Loucy (cell line): ENCODE measurements at regions not wholly inside any gene's neighbourhood (a gene's known extent, or its start where the extent isn't known, plus 50 kb on each side); places are given as distances from the start of the nearest gene placed in this dataset.

Source experiments
- H2AFZ ChIP-seq: fragments of 200-600 bp; sonication (generic); 2 replicates; pipeline ENCODE4 v1.6.0; 2016; ENCODE audit warnings: antibody characterized with exemption, mild to moderate bottlenecking, low read length, moderate library complexity
- H3F3A ChIP-seq: fragments of 200-600 bp; 2 replicates; pipeline ENCODE4 v1.6.0; 2016; ENCODE audit warnings: antibody characterized with exemption, low read depth, mild to moderate bottlenecking
- H3K27me3 ChIP-seq: fragments of 200-600 bp; sonication (generic); 2 replicates; pipeline ENCODE4 v1.6.1; 2014; ENCODE audit warnings: low read length, mild to moderate bottlenecking; ENCODE audit not compliant: insufficient read depth, poor library complexity, severe bottlenecking
- H3K36me3 ChIP-seq: fragments of 200-600 bp; sonication (generic); 2 replicates; pipeline ENCODE4 v1.6.1; 2016; ENCODE audit warnings: low read length; ENCODE audit not compliant: insufficient read depth
- H3K4me1 ChIP-seq: fragments of 200-600 bp; sonication (generic); 2 replicates; pipeline ENCODE4 v1.5.1; 2014; ENCODE audit warnings: low read length, mild to moderate bottlenecking; ENCODE audit not compliant: insufficient read depth, poor library complexity, severe bottlenecking
- H3K4me2 ChIP-seq: fragments of 200-600 bp; sonication (generic); 2 replicates; pipeline ENCODE4 v1.6.0; 2014; ENCODE audit warnings: antibody characterized with exemption, low read length, low read depth, mild to moderate bottlenecking; ENCODE audit not compliant: poor library complexity, severe bottlenecking
- H3K4me3 ChIP-seq: fragments of 200-600 bp; sonication (generic); 2 replicates; pipeline ENCODE4 v1.5.1; 2014; ENCODE audit warnings: low read length, mild to moderate bottlenecking, mixed read lengths; ENCODE audit not compliant: poor library complexity, severe bottlenecking
- H3K79me2 ChIP-seq: fragments of 200-600 bp; sonication (generic); 2 replicates; pipeline ENCODE4 v1.6.1; 2014; ENCODE audit warnings: low read length; ENCODE audit not compliant: insufficient read depth
- H3K9ac ChIP-seq: fragments of 200-600 bp; sonication (generic); 2 replicates; pipeline ENCODE4 v1.6.0; 2014; ENCODE audit warnings: mild to moderate bottlenecking, low read depth, low read length, moderate library complexity; ENCODE audit not compliant: poor library complexity, severe bottlenecking
- H3K9me2 ChIP-seq: fragments of 200-600 bp; sonication (generic); replicated peaks from 2 replicates; pipeline ENCODE4 v1.6.1; 2016; ENCODE audit warnings: low read depth, low read length, mixed read lengths
- H3K9me3 ChIP-seq: fragments of 200-600 bp; sonication (generic); 2 replicates; pipeline ENCODE4 v1.6.1; 2014; ENCODE audit warnings: mild to moderate bottlenecking, antibody characterized with exemption, low read length, low read depth; ENCODE audit not compliant: insufficient read depth
- H4K20me1 ChIP-seq: fragments of 200-600 bp; sonication (generic); 2 replicates; pipeline ENCODE4 v1.6.0; 2014; ENCODE audit warnings: antibody characterized with exemption, low read length, mild to moderate bottlenecking; ENCODE audit not compliant: insufficient read depth, poor library complexity, severe bottlenecking
- CTCF ChIP-seq: fragments of 200-600 bp; sonication (generic); conservative IDR thresholded peaks from 2 replicates; pipeline ENCODE4 v1.5.1; 2014; ENCODE audit warnings: mild to moderate bottlenecking, antibody characterized with exemption, low read length
- EZH2phosphoT487 ChIP-seq: fragments of 200-600 bp; IDR thresholded peaks from 2 replicates; pipeline ENCODE4 v1.6.1; 2018; ENCODE audit warnings: antibody characterized with exemption, mild to moderate bottlenecking, moderate library complexity, borderline replicate concordance

GRCh38 chr16:49932946-49933345, 77.0 kb upstream of the ZNF423 start:
- Histone ChIP-seq H4K20me1 (no peaks in the 10 kb centered on the region), H3K79me2 (no peaks in the 10 kb centered on the region), H3K27me3 (no peaks in the 10 kb centered on the region), H3K9ac (no peak overlapping the region), H3K36me3 (no peaks in the 10 kb centered on the region), H3K9me3 (no peaks in the 10 kb centered on the region), H3K4me2 (no peak overlapping the region), H3K9me2 (no peaks in the 10 kb centered on the region), H3K4me1 (no peaks in the 10 kb centered on the region), H3F3A (no peaks in the 10 kb centered on the region), H2AFZ (no peak overlapping the region), H3K4me3 (no peak overlapping the region)
- no peak for TF ChIP-seq EZH2phosphoT487
- no peak for TF ChIP-seq CTCF

GRCh38 chr16:49936791-49937190, 80.9 kb upstream of the ZNF423 start:
- Histone ChIP-seq H3K4me1 (no peaks in the 10 kb centered on the region), H3K79me2 (no peaks in the 10 kb centered on the region), H2AFZ (no peak overlapping the region), H3K9me3 (no peaks in the 10 kb centered on the region), H3K9ac (no peak overlapping the region), H3K9me2 (no peaks in the 10 kb centered on the region), H4K20me1 (no peaks in the 10 kb centered on the region), H3K4me3 (no peak overlapping the region), H3K4me2 (no peak overlapping the region), H3F3A (no peaks in the 10 kb centered on the region), H3K36me3 (no peaks in the 10 kb centered on the region), H3K27me3 (no peaks in the 10 kb centered on the region)
- no peak for TF ChIP-seq EZH2phosphoT487

GRCh38 chr16:49937886-49938285, 82.0 kb upstream of the ZNF423 start:
- Histone ChIP-seq H3K79me2 (no peaks in the 10 kb centered on the region), H3K4me1 (no peaks in the 10 kb centered on the region), H3K9me2 (no peaks in the 10 kb centered on the region), H3K4me2 (no peak overlapping the region), H3K4me3 (no peak overlapping the region), H3F3A (no peaks in the 10 kb centered on the region), H2AFZ (no peak overlapping the region), H3K27me3 (no peaks in the 10 kb centered on the region), H3K9ac (no peak overlapping the region), H3K9me3 (no peaks in the 10 kb centered on the region), H3K36me3 (no peaks in the 10 kb centered on the region), H4K20me1 (no peaks in the 10 kb centered on the region)
- TF ChIP-seq EZH2phosphoT487, result no peak
- TF ChIP-seq CTCF, result no peak

- Histone ChIP-seq H2AFZ (no peak overlapping the region), H3K36me3 (no peaks in the 10 kb centered on the region), H3F3A (no peaks in the 10 kb centered on the region), H3K27me3 (no peaks in the 10 kb centered on the region), H3K4me1 (no peaks in the 10 kb centered on the region), H3K79me2 (no peaks in the 10 kb centered on the region), H3K9me2 (no peaks in the 10 kb centered on the region), H4K20me1 (no peaks in the 10 kb centered on the region), H3K4me3 (no peak overlapping the region), H3K9me3 (no peaks in the 10 kb centered on the region), H3K9ac (no peak overlapping the region), H3K4me2 (no peak overlapping the region)
- no peak for TF ChIP-seq CTCF
- TF ChIP-seq EZH2phosphoT487, result no peak
Measured at GRCh38 chr16:49939495-49939894, 83.6 kb upstream of the ZNF423 start.
